Endothelial cell of umbilical vein (primary cell): ENCODE measurements at regions not wholly inside any gene's neighbourhood (a gene's known extent, or its start where the extent isn't known, plus 50 kb on each side); places are given as distances from the start of the nearest gene placed in this dataset.

Source experiments
- BruUV-seq: library from RNA; stranded (reverse); fragments of 400-500 nt; replicated peaks from 2 replicates; lab custom pipeline; 2021; lab: Mats Ljungman, UMichigan
- CTCF ChIA-PET: fragments of 300-600, 350-600 bp; sonication (Branson Sonifier 250); formaldehyde crosslinking; loops from one replicate; lab custom pipeline; 2021; ENCODE audit warnings: antibody characterized with exemption, inconsistent platforms; lab: Charles Lee
- POLR2A ChIA-PET: fragments of 300-600, 350-600 bp; sonication (Branson Sonifier 250); formaldehyde crosslinking; loops from one replicate; lab custom pipeline; 2021; ENCODE audit warnings: antibody characterized with exemption, inconsistent platforms; lab: Charles Lee
- DNase-seq: peaks from one replicate; pipeline ENCODE4 v3.0.0-alpha.2; 2011; ENCODE audit warnings: low read depth, low spot score
- FAIRE-seq: peaks from 2 replicates; lab custom pipeline; 2011; peaks lifted over from hg19 to GRCh38; lab: Jason Lieb, UNC
- H2AFZ ChIP-seq: 2 replicates; pipeline ENCODE4 v1.6.0; 2012; ENCODE audit warnings: low read depth, low read length, control low read depth, inconsistent platforms
- H3K27ac ChIP-seq: 2 replicates; pipeline ENCODE4 v1.5.1; 2011; ENCODE audit warnings: low read depth, mild to moderate bottlenecking, control low read depth, low read length, moderate library complexity; ENCODE audit not compliant: insufficient read depth
- H3K27me3 ChIP-seq, 2 experiments: 2 replicates each; pipeline versions ENCODE4 v1.6.0 to v1.6.1; 2011; ENCODE audit warnings: low read length in 2 of 2, mixed read lengths in 1 of 2; ENCODE audit not compliant: control insufficient read depth in 2 of 2, insufficient read depth in 2 of 2
- H3K36me3 ChIP-seq, 2 experiments: 2 replicates in 1 of 2; 3 replicates in 1 of 2; pipeline ENCODE4 v1.5.1; 2011; ENCODE audit warnings: low read length in 2 of 2, mild to moderate bottlenecking in 1 of 2, moderate library complexity in 1 of 2; ENCODE audit not compliant: control insufficient read depth in 2 of 2, insufficient read depth in 2 of 2; ENCODE audit errors: extremely low read depth in 1 of 2
- H3K4me1 ChIP-seq: 3 replicates; pipeline ENCODE4 v1.5.1; 2011; ENCODE audit warnings: mild to moderate bottlenecking, low read length; ENCODE audit not compliant: control insufficient read depth, insufficient read depth; ENCODE audit errors: extremely low read depth
- H3K4me2 ChIP-seq: 2 replicates; pipeline ENCODE4 v1.6.1; 2011; ENCODE audit warnings: low read length, control low read depth, mixed read lengths; ENCODE audit not compliant: insufficient read depth
- H3K4me3 ChIP-seq, 3 experiments: fragments of 200-600 bp in 1 of 3; sonication (generic), shearing (Covaris generic) in 1 of 3; replicated peaks in 1 of 3; 2 replicates each; pipeline ENCODE4 v1.5.1; 2011 to 2016; ENCODE audit warnings: control low read depth in 3 of 3, low read length in 3 of 3, mild to moderate bottlenecking in 2 of 3, inconsistent platforms in 1 of 3, low read depth in 1 of 3, moderate library complexity in 1 of 3; ENCODE audit not compliant: insufficient read depth in 1 of 3
- H3K79me2 ChIP-seq: 2 replicates; pipeline ENCODE4 v1.6.0; 2012; ENCODE audit warnings: low read length, inconsistent platforms; ENCODE audit not compliant: control insufficient read depth, insufficient read depth
- H3K9ac ChIP-seq: replicated peaks from 2 replicates; pipeline ENCODE3; 2011; ENCODE audit warnings: low read length, control low read depth; ENCODE audit not compliant: insufficient read depth; ENCODE audit errors: extremely low read depth
- H3K9me1 ChIP-seq: replicated peaks from 3 replicates; pipeline ENCODE4 v1.6.0; 2011; ENCODE audit warnings: mild to moderate bottlenecking, low read length; ENCODE audit not compliant: control insufficient read depth, insufficient read depth; ENCODE audit errors: extremely low read depth
- H3K9me3 ChIP-seq: replicated peaks from 2 replicates; pipeline ENCODE4 v1.5.1; 2012; ENCODE audit warnings: low read length, inconsistent platforms; ENCODE audit not compliant: control insufficient read depth, insufficient read depth
- H4K20me1 ChIP-seq: replicated peaks from 2 replicates; pipeline ENCODE3; 2011; ENCODE audit warnings: mild to moderate bottlenecking, low read length; ENCODE audit not compliant: control insufficient read depth, insufficient read depth; ENCODE audit errors: extremely low read depth
- CTCF ChIP-seq, 2 donors: IDR thresholded peaks; 1 replicate in 1 of 2; 2 replicates in 1 of 2; pipeline ENCODE4 v1.5.1; 2011; ENCODE audit warnings: low read length in 2 of 2, mild to moderate bottlenecking in 2 of 2, moderate library complexity in 2 of 2, control low read depth in 1 of 2, inconsistent platforms in 1 of 2, low read depth in 1 of 2; ENCODE audit not compliant: insufficient read depth in 1 of 2; ENCODE audit errors: extremely low read depth in 1 of 2
- EZH2 ChIP-seq: IDR thresholded peaks from 2 replicates; pipeline ENCODE4 v1.6.1; 2012; ENCODE audit warnings: borderline replicate concordance, low read depth, mild to moderate bottlenecking, moderate library complexity, low read length, inconsistent platforms; ENCODE audit not compliant: severe bottlenecking
- FOS ChIP-seq: IDR thresholded peaks from 2 replicates; pipeline ENCODE4 v1.6.1; 2011; ENCODE audit warnings: mild to moderate bottlenecking, low read length, moderate library complexity, borderline replicate concordance; ENCODE audit not compliant: insufficient read depth
- GATA2 ChIP-seq: IDR thresholded peaks from 2 replicates; pipeline ENCODE4 v1.7.0; 2011; ENCODE audit warnings: low read depth, mild to moderate bottlenecking, moderate library complexity, mixed read lengths, low read length; ENCODE audit not compliant: insufficient read length, insufficient read depth
- JUN ChIP-seq: IDR thresholded peaks from 2 replicates; pipeline ENCODE4 v1.6.1; 2011; ENCODE audit warnings: borderline replicate concordance, low read depth; ENCODE audit not compliant: insufficient read length, insufficient read depth
- MAX ChIP-seq: IDR thresholded peaks from 2 replicates; pipeline ENCODE4 v1.6.1; 2011; ENCODE audit not compliant: insufficient read depth, insufficient read length
- MYC ChIP-seq: IDR thresholded peaks from one replicate; pipeline ENCODE4 v1.6.1; 2011; ENCODE audit warnings: mild to moderate bottlenecking, low read depth, low read length
- POLR2A ChIP-seq: IDR thresholded peaks from 2 replicates; pipeline ENCODE4 v1.6.1; 2012; ENCODE audit warnings: low read depth, mild to moderate bottlenecking, control low read depth, low read length
- POLR2AphosphoS5 ChIP-seq: IDR thresholded peaks from 2 replicates; pipeline ENCODE4 v1.6.1; 2012; ENCODE audit warnings: low read depth, mild to moderate bottlenecking, control low read depth, low read length, moderate library complexity; ENCODE audit not compliant: insufficient read depth
- dilution Hi-C: fragments of 300-500 bp; cut with MboI; formaldehyde crosslinking; loops from one replicate; pipeline ENCODE4 v1.15.0; 2019; ENCODE audit warnings: low sequenced_read_pairs; ENCODE audit not compliant: extremely low pct_ligation_motif_present
- intact Hi-C: fragments of 100-400 bp; cut with micrococcal nuclease; formaldehyde crosslinking; loops from one replicate; pipeline ENCODE4 v1.10.0; 2022

- Histone ChIP-seq H3K27ac (no peak overlapping the region), H3K4me2 (no peak overlapping the region), H3K79me2 (no peaks in the 10 kb centered on the region), H3K27me3 (no peaks in the 10 kb centered on the region), H4K20me1 (no peaks in the 10 kb centered on the region), H3K9me3 (no peaks in the 10 kb centered on the region), H3K4me3 (no peak overlapping the region), H3K36me3 (no peaks in the 10 kb centered on the region), H2AFZ (no peak overlapping the region), H3K9me1 (no peaks in the 10 kb centered on the region), H3K4me1 (peaks cover 7% of the 10 kb centered on the region), H3K9ac (no peak overlapping the region)
- intact Hi-C loops = no loop called here
- TF ChIP-seq EZH2 = no peak
- peak; percentile 27 for TF ChIP-seq GATA2
- BruUV-seq = no TSS peak
- dilution Hi-C loops = no loop called here
- ChIA-PET CTCF (interaction anchor here (0.7 to 2.1 kb wide), 2 partner anchors 9 to 492 kb away, joined by 4 to 6 read pairs; no protein-coding TSS in a partner anchor), POLR2A (interaction anchor here (0.7 kb wide), 1 partner anchor 273 kb away, joined by 9 read pairs; no protein-coding TSS in a partner anchor)
- no peak for DNase-seq
- FAIRE-seq = no peak
These were observed 665.8 kb upstream of the ZEB2 start for GRCh38 chr2:145185696-145186095.

- no peak overlapping the region for H3K27ac ChIP-seq
- CTCF ChIA-PET = interaction anchor here (0.7 to 2.1 kb wide), 2 partner anchors 9 to 491 kb away, joined by 4 to 6 read pairs; no protein-coding TSS in a partner anchor
These were observed 665.1 kb upstream of the ZEB2 start for GRCh38 chr2:145184741-145185651.

More at GRCh38 chr2:145184741-145185651, 665.1 kb upstream of the ZEB2 start:
- POLR2A ChIA-PET = interaction anchor here (0.7 kb wide), 1 partner anchor 272 kb away, joined by 9 read pairs; no protein-coding TSS in a partner anchor
- Histone ChIP-seq H3K4me1 (peaks cover 2% of the 10 kb centered on the region), H2AFZ (no peak overlapping the region), H3K9me1 (no peaks in the 10 kb centered on the region), H3K9me3 (no peaks in the 10 kb centered on the region), H4K20me1 (no peaks in the 10 kb centered on the region), H3K79me2 (no peaks in the 10 kb centered on the region), H3K4me3 (no peak overlapping the region), H3K9ac (no peak overlapping the region), H3K36me3 (no peaks in the 10 kb centered on the region), H3K27me3 (no peaks in the 10 kb centered on the region), H3K4me2 (no peak overlapping the region)
- BruUV-seq = no TSS peak
- intact Hi-C loops = no loop called here
- FAIRE-seq (no peak), DNase-seq (no peak)
- TF ChIP-seq JUN = no peak
- TF ChIP-seq EZH2 = no peak
- TF ChIP-seq POLR2A = no peak
- no peak for TF ChIP-seq CTCF (IDR thresholded peaks at IDR 0.05; ENCODE audit: extremely low read depth in 1 of 2, insufficient read depth in 1 of 2, low read depth in 1 of 2, low read length in 2 of 2)
- TF ChIP-seq POLR2AphosphoS5 = no peak
- no peak for TF ChIP-seq FOS
- no peak for TF ChIP-seq GATA2
- no peak for TF ChIP-seq MYC
- TF ChIP-seq MAX = no peak
- dilution Hi-C loops = no loop called here
